PC-9 (cell line): ENCODE measurements at regions not wholly inside any gene's neighbourhood (a gene's known extent, or its start where the extent isn't known, plus 50 kb on each side); places are given as distances from the start of the nearest gene placed in this dataset.

ENCODE experiments used
- BruUV-seq: library from RNA; stranded (reverse); fragments of 400-500 nt; replicated peaks from 2 replicates; lab custom pipeline; 2021; lab: Mats Ljungman, UMichigan
- CTCF ChIA-PET: fragments of 300-600 bp; sonication (Branson Sonifier 250); formaldehyde crosslinking; loops from one replicate; lab custom pipeline; 2022; ENCODE audit warnings: antibody characterized with exemption; lab: Charles Lee
- POLR2A ChIA-PET: fragments of 300-600 bp; sonication (Branson Sonifier 250); formaldehyde crosslinking; loops from one replicate; lab custom pipeline; 2022; ENCODE audit warnings: antibody characterized with exemption; ENCODE audit not compliant: unreplicated experiment; lab: Charles Lee
- DNase-seq, 2 experiments: peaks; one replicate each; pipeline versions ENCODE4 v3.0.0 to v3.0.0-alpha.2; 2015 to 2022; ENCODE audit warnings: mixed read lengths in 1 of 2
- H2AFZ ChIP-seq: fragments of 200-600 bp; sonication (generic); 2 replicates; pipeline ENCODE4 v1.8.1; 2017; ENCODE audit warnings: antibody characterized with exemption
- H3F3A ChIP-seq: fragments of 200-600 bp; sonication (generic); 2 replicates; pipeline ENCODE4 v1.8.1; 2017; ENCODE audit warnings: antibody characterized with exemption, mild to moderate bottlenecking, low read depth; ENCODE audit not compliant: insufficient read depth
- H3K27ac ChIP-seq: fragments of 200-600 bp; sonication (generic); 2 replicates; pipeline ENCODE4 v1.6.1; 2016; ENCODE audit warnings: mixed run types
- H3K27me3 ChIP-seq: fragments of 200-600 bp; sonication (generic); 2 replicates; pipeline ENCODE4 v1.6.1; 2016; ENCODE audit warnings: low read depth, mixed run types; ENCODE audit not compliant: insufficient read depth
- H3K36me3 ChIP-seq: fragments of 200-600 bp; sonication (generic); 2 replicates; pipeline ENCODE4 v1.6.1; 2016; ENCODE audit warnings: low read depth, mixed run types
- H3K4me1 ChIP-seq: fragments of 200-600 bp; sonication (generic); replicated peaks from 2 replicates; pipeline ENCODE4 v1.6.1; 2016; ENCODE audit warnings: mixed run types; ENCODE audit not compliant: insufficient read depth
- H3K4me2 ChIP-seq: fragments of 200-600 bp; sonication (generic); 2 replicates; pipeline ENCODE4 v1.6.1; 2017; ENCODE audit warnings: mixed run types
- H3K4me3 ChIP-seq: fragments of 200-600 bp; sonication (generic); 2 replicates; pipeline ENCODE4 v1.6.1; 2016; ENCODE audit warnings: mixed run types
- H3K79me2 ChIP-seq: fragments of 200-600 bp; sonication (generic); 2 replicates; pipeline ENCODE4 v1.6.1; 2017; ENCODE audit warnings: low read depth, mixed run types
- H3K9me2 ChIP-seq: fragments of 200-600 bp; sonication (generic); 2 replicates; pipeline ENCODE4 v1.8.1; 2017; ENCODE audit warnings: mild to moderate bottlenecking; ENCODE audit not compliant: insufficient read depth
- H3K9me3 ChIP-seq: fragments of 200-600 bp; sonication (generic); 2 replicates; pipeline ENCODE4 v1.8.1; 2016; ENCODE audit warnings: low read depth; ENCODE audit not compliant: insufficient read depth
- H4K20me1 ChIP-seq: fragments of 200-600 bp; sonication (generic); 2 replicates; pipeline ENCODE4 v1.8.1; 2017; ENCODE audit not compliant: insufficient read depth
- EZH2 ChIP-seq: fragments of 200-600 bp; sonication (generic); IDR thresholded peaks from 2 replicates; pipeline ENCODE4 v1.8.0; 2017; ENCODE audit warnings: antibody characterized with exemption, low read depth
- intact Hi-C: fragments of 100-400 bp; cut with micrococcal nuclease; formaldehyde crosslinking; loops from one replicate; pipeline ENCODE4 v1.10.0; 2022; ENCODE audit not compliant: unreplicated experiment
- TF ChIP-seq, protein P1 (sequence below): fragments of 200-600 bp; sonication (generic); conservative IDR thresholded peaks from 2 replicates; pipeline ENCODE4 v1.6.1; 2017; ENCODE audit warnings: mixed run types, antibody characterized with exemption, mild to moderate bottlenecking, moderate library complexity

DNA sequence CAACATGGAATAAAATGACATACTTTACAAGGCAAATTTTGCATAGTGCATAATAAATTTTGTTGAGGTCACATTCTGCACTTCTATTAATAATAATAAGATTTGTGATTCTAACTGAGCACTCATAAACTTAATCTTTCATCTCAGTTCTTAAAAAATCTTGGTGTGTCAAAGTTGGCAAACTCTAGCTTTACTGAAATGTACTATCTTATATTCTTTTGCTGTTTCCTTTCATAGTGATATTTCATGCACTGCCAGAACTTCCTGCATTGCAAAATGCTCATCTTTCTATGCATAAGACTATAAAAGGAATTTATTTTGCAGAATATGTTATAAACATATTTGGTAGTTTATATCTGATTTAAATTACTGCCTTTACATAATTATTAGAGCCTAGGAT lies 797.6 kb downstream of the ADGRL2 start:
- Histone ChIP-seq H3K9me2 (no peaks in the 10 kb centered on the region), H3K27me3 (no peaks in the 10 kb centered on the region), H3K27ac (no peak overlapping the region), H3K4me1 (no peaks in the 10 kb centered on the region), H3K4me2 (no peak overlapping the region), H3K79me2 (no peaks in the 10 kb centered on the region), H2AFZ (no peak overlapping the region), H4K20me1 (no peaks in the 10 kb centered on the region), H3K9me3 (no peaks in the 10 kb centered on the region), H3K4me3 (no peak overlapping the region), H3F3A (no peaks in the 10 kb centered on the region), H3K36me3 (no peaks in the 10 kb centered on the region)
- no peak for TF ChIP-seq EZH2
- TF ChIP-seq, protein P1, sequence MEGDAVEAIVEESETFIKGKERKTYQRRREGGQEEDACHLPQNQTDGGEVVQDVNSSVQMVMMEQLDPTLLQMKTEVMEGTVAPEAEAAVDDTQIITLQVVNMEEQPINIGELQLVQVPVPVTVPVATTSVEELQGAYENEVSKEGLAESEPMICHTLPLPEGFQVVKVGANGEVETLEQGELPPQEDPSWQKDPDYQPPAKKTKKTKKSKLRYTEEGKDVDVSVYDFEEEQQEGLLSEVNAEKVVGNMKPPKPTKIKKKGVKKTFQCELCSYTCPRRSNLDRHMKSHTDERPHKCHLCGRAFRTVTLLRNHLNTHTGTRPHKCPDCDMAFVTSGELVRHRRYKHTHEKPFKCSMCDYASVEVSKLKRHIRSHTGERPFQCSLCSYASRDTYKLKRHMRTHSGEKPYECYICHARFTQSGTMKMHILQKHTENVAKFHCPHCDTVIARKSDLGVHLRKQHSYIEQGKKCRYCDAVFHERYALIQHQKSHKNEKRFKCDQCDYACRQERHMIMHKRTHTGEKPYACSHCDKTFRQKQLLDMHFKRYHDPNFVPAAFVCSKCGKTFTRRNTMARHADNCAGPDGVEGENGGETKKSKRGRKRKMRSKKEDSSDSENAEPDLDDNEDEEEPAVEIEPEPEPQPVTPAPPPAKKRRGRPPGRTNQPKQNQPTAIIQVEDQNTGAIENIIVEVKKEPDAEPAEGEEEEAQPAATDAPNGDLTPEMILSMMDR, result no peak
- DNase-seq, result no peak
- ChIA-PET POLR2A (no interaction called here), CTCF (interaction anchor here (0.6 kb wide), 1 partner anchor 1262 kb away, joined by 5 read pairs; no protein-coding TSS in a partner anchor)
- no TSS peak for BruUV-seq
- intact Hi-C loops, result no loop called here

DNA sequence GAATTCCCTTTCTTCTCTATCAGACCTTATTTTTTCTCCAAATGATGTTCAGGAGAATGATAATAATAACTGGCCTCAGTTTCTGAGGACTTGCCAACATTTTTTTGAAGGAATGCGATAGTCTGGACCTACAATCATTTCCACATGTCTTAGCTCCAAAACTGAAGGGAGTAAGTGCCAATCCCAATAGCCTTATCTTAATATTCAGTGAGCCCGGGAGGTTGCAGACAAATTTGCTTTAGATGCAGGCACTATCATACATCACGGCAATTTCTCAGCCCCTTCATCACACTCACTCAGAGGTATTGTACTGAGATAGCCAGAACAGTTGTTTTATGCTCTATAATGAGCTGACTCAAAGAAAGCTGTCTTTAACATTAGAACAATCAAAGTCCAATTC lies 796.9 kb downstream of the ADGRL2 start:
- Histone ChIP-seq H3F3A (no peaks in the 10 kb centered on the region), H3K79me2 (no peaks in the 10 kb centered on the region), H3K4me1 (no peaks in the 10 kb centered on the region), H3K27ac (no peak overlapping the region), H4K20me1 (no peaks in the 10 kb centered on the region), H3K27me3 (no peaks in the 10 kb centered on the region), H2AFZ (no peak overlapping the region), H3K9me3 (no peaks in the 10 kb centered on the region), H3K9me2 (no peaks in the 10 kb centered on the region), H3K4me2 (no peak overlapping the region), H3K36me3 (no peaks in the 10 kb centered on the region), H3K4me3 (no peak overlapping the region)
- intact Hi-C loops, result no loop called here
- no peak for TF ChIP-seq EZH2
- TF ChIP-seq, protein P1, result no peak
- CTCF ChIA-PET, result no interaction called here
- POLR2A ChIA-PET, result no interaction called here
- DNase-seq, result no peak
- BruUV-seq, result no TSS peak

GRCh38 chr1:82597141-82597540 lies 796.4 kb downstream of the ADGRL2 start:
- TF ChIP-seq, protein P1, result no peak
- no peak for TF ChIP-seq EZH2
- H3K4me1 ChIP-seq, result no peaks in the 10 kb centered on the region
- BruUV-seq, result no TSS peak
- ChIA-PET POLR2A (no interaction called here), CTCF (no interaction called here)
- no peaks in the 10 kb centered on the region for H3K9me2 ChIP-seq
- H4K20me1 ChIP-seq, result no peaks in the 10 kb centered on the region
- intact Hi-C loops, result no loop called here
- no peaks in the 10 kb centered on the region for H3F3A ChIP-seq
- no peaks in the 10 kb centered on the region for H3K79me2 ChIP-seq
- H3K36me3 ChIP-seq, result no peaks in the 10 kb centered on the region
- no peaks in the 10 kb centered on the region for H3K9me3 ChIP-seq
- no peak overlapping the region for H2AFZ ChIP-seq
- H3K4me2 ChIP-seq, result no peak overlapping the region
- no peak for DNase-seq
- H3K27me3 ChIP-seq, result no peaks in the 10 kb centered on the region
- H3K4me3 ChIP-seq, result no peak overlapping the region
- H3K27ac ChIP-seq, result no peak overlapping the region
